Neural cell (in vitro differentiated cells): ENCODE measurements at regions not wholly inside any gene's neighbourhood (a gene's known extent, or its start where the extent isn't known, plus 50 kb on each side); places are given as distances from the start of the nearest gene placed in this dataset.

Source experiments
- H2AFZ ChIP-seq: fragments of 200-600, 300-800 bp; sonication (generic), shearing (Covaris generic); 2 replicates; pipeline ENCODE4 v1.6.0; 2014; ENCODE audit warnings: low read depth, mild to moderate bottlenecking, antibody characterized with exemption, low read length, moderate library complexity
- H3F3A ChIP-seq: fragments of 200-600 bp; shearing (Covaris generic); 2 replicates; pipeline ENCODE4 v1.6.1; 2016; ENCODE audit warnings: mild to moderate bottlenecking, moderate library complexity, mixed read lengths, antibody characterized with exemption, low read length; ENCODE audit not compliant: insufficient read depth, poor library complexity, severe bottlenecking
- H3K27ac ChIP-seq: fragments of 200-600, 300-800 bp; sonication (generic), shearing (Covaris generic); 2 replicates; pipeline ENCODE4 v1.5.1; 2014; ENCODE audit warnings: mild to moderate bottlenecking, low read length, moderate library complexity
- H3K27me3 ChIP-seq: fragments of 300-800, 200-600 bp; sonication (generic), shearing (Covaris generic); 2 replicates; pipeline ENCODE4 v1.6.0; 2014; ENCODE audit warnings: mild to moderate bottlenecking, low read depth, low read length, moderate library complexity; ENCODE audit not compliant: insufficient read depth
- H3K36me3 ChIP-seq: fragments of 300-800, 200-600 bp; sonication (generic), shearing (Covaris generic); 2 replicates; pipeline ENCODE4 v1.5.1; 2014; ENCODE audit warnings: mild to moderate bottlenecking, antibody characterized with exemption, low read length, moderate library complexity; ENCODE audit not compliant: insufficient read depth
- H3K4me2 ChIP-seq: fragments of 300-800, 200-600 bp; sonication (generic), shearing (Covaris generic); 2 replicates; pipeline ENCODE4 v1.6.0; 2014; ENCODE audit warnings: mild to moderate bottlenecking, low read length
- H3K4me3 ChIP-seq: fragments of 300-800, 200-600 bp; sonication (generic), shearing (Covaris generic); 2 replicates; pipeline ENCODE4 v1.5.1; 2014; ENCODE audit warnings: mild to moderate bottlenecking, low read length, moderate library complexity
- H3K79me2 ChIP-seq: fragments of 200-600 bp; shearing (Covaris generic); replicated peaks from 2 replicates; pipeline ENCODE4 v1.6.0; 2014; ENCODE audit warnings: mild to moderate bottlenecking, low read length, moderate library complexity; ENCODE audit not compliant: insufficient read depth
- H3K9ac ChIP-seq: fragments of 300-800, 200-600 bp; sonication (generic), shearing (Covaris generic); 2 replicates; pipeline ENCODE4 v1.6.1; 2016; ENCODE audit warnings: mild to moderate bottlenecking, low read length, mixed read lengths
- H3K9me2 ChIP-seq: fragments of 200-600 bp; shearing (Covaris generic); 2 replicates; pipeline ENCODE4 v1.6.1; 2016; ENCODE audit warnings: mild to moderate bottlenecking, low read length, mixed read lengths; ENCODE audit not compliant: insufficient read depth
- H3K9me3 ChIP-seq: fragments of 200-600, 300-800 bp; sonication (generic), shearing (Covaris generic); 2 replicates; pipeline ENCODE4 v1.6.1; 2016; ENCODE audit warnings: mild to moderate bottlenecking, mixed run types, low read length, moderate library complexity, mixed read lengths
- H4K20me1 ChIP-seq: fragments of 200-600 bp; shearing (Covaris generic); 2 replicates; pipeline ENCODE4 v1.6.1; 2016; ENCODE audit warnings: mild to moderate bottlenecking, mixed run types; ENCODE audit not compliant: insufficient read depth
- CTCF ChIP-seq: fragments of 450-650 bp; IDR thresholded peaks from 2 replicates; pipeline ENCODE4 v1.5.1; 2014; ENCODE audit warnings: antibody characterized with exemption, mild to moderate bottlenecking, moderate library complexity; ENCODE audit not compliant: poor library complexity, severe bottlenecking
- EP300 ChIP-seq: fragments of 450-650 bp; conservative IDR thresholded peaks from 2 replicates; pipeline ENCODE4 v1.6.1; 2014; ENCODE audit warnings: antibody characterized with exemption, mild to moderate bottlenecking, moderate library complexity; ENCODE audit not compliant: poor library complexity, severe bottlenecking
- EZH2 ChIP-seq: fragments of 200-600, 300-800 bp; shearing (Covaris generic), sonication (generic); IDR thresholded peaks from 2 replicates; pipeline ENCODE4 v1.6.1; 2014; ENCODE audit warnings: antibody characterized with exemption, low read length, borderline replicate concordance, mild to moderate bottlenecking; ENCODE audit not compliant: insufficient read depth, poor library complexity, severe bottlenecking
- MXI1 ChIP-seq: fragments of 450-650 bp; conservative IDR thresholded peaks from 2 replicates; pipeline ENCODE4 v1.6.1; 2014; ENCODE audit warnings: antibody characterized with exemption, mild to moderate bottlenecking; ENCODE audit not compliant: poor library complexity, severe bottlenecking
- POLR2AphosphoS5 ChIP-seq: IDR thresholded peaks from 2 replicates; pipeline ENCODE4 v1.6.1; 2012
- RAD21 ChIP-seq: fragments of 450-650 bp; conservative IDR thresholded peaks from 2 replicates; pipeline ENCODE4 v1.6.1; 2014; ENCODE audit warnings: antibody characterized with exemption, mild to moderate bottlenecking, moderate library complexity
- REST ChIP-seq: IDR thresholded peaks from 2 replicates; pipeline ENCODE4 v1.6.1; 2012; ENCODE audit warnings: borderline replicate concordance
- SMC3 ChIP-seq: fragments of 450-650 bp; conservative IDR thresholded peaks from 2 replicates; pipeline ENCODE4 v1.6.1; 2014; ENCODE audit warnings: antibody characterized with exemption, mild to moderate bottlenecking, moderate library complexity; ENCODE audit not compliant: poor library complexity
- TAF1 ChIP-seq: IDR thresholded peaks from 2 replicates; pipeline ENCODE4 v1.6.1; 2012; ENCODE audit warnings: low read depth

GRCh38 chr5:67669916-67670315 is 473.3 kb upstream of the CD180 start:
- H3K9ac ChIP-seq: no peak overlapping the region
- H3K9me2 ChIP-seq: no peaks in the 10 kb centered on the region
- no peak for TF ChIP-seq CTCF
- TF ChIP-seq EP300: no peak
- no peak for TF ChIP-seq EZH2
- no peak for TF ChIP-seq RAD21
- TF ChIP-seq MXI1: no peak
- no peaks in the 10 kb centered on the region for H3K36me3 ChIP-seq
- no peaks in the 10 kb centered on the region for H3K79me2 ChIP-seq
- no peaks in the 10 kb centered on the region for H3F3A ChIP-seq
- H3K4me3 ChIP-seq: no peak overlapping the region
- no peak overlapping the region for H3K4me2 ChIP-seq
- H2AFZ ChIP-seq: no peak overlapping the region
- no peaks in the 10 kb centered on the region for H4K20me1 ChIP-seq
- no peaks in the 10 kb centered on the region for H3K9me3 ChIP-seq
- H3K27ac ChIP-seq: no peak overlapping the region
- no peaks in the 10 kb centered on the region for H3K27me3 ChIP-seq

- Histone ChIP-seq H3K79me2 (no peaks in the 10 kb centered on the region), H3K9me2 (no peaks in the 10 kb centered on the region), H3K9me3 (no peaks in the 10 kb centered on the region), H3K9ac (no peak overlapping the region), H3K4me3 (no peak overlapping the region), H2AFZ (no peak overlapping the region), H3K36me3 (no peaks in the 10 kb centered on the region), H4K20me1 (no peaks in the 10 kb centered on the region), H3K4me2 (no peak overlapping the region), H3K27ac (no peak overlapping the region), H3F3A (no peaks in the 10 kb centered on the region), H3K27me3 (no peaks in the 10 kb centered on the region)
- no peak for TF ChIP-seq SMC3
- TF ChIP-seq REST: no peak
- TF ChIP-seq RAD21: no peak
- no peak for TF ChIP-seq TAF1
- TF ChIP-seq POLR2AphosphoS5: no peak
- TF ChIP-seq EP300: no peak
- TF ChIP-seq EZH2: no peak
- TF ChIP-seq MXI1: no peak
- no peak for TF ChIP-seq CTCF
Measured at GRCh38 chr5:67660149-67660548, 463.6 kb upstream of the CD180 start.
